HG03439 (cell line): ENCODE measurements at regions not wholly inside any gene's neighbourhood (a gene's known extent, or its start where the extent isn't known, plus 50 kb on each side); places are given as distances from the start of the nearest gene placed in this dataset.

Experiments
- ATAC-seq: cut with Tn5 transposase; IDR thresholded peaks from one replicate; pipeline ENCODE4 v1.9.1; 2021; ENCODE audit warnings: mild to moderate bottlenecking, moderate library complexity; ENCODE audit not compliant: unreplicated experiment

DNA sequence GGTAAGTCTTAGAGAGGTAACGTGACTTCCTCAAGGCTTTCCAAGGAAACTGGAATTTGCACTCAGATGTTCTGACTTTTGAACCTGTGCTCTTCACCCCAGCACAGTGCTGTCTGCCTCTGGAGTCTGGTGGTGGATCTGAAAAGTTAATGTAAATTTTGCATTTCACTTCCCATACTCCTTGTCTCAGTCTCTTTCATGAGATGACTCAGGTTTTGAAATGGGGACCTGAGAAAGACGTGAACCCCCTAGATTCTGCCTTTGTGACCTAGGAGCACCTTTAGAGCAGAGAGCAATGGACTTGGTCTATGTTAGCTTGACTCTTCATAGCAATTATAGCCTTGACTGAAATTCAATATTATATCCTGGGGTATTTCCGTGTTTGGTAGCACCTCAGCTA, 223.0 kb downstream of the QKI start:
- peak; percentile 81 for ATAC-seq

DNA sequence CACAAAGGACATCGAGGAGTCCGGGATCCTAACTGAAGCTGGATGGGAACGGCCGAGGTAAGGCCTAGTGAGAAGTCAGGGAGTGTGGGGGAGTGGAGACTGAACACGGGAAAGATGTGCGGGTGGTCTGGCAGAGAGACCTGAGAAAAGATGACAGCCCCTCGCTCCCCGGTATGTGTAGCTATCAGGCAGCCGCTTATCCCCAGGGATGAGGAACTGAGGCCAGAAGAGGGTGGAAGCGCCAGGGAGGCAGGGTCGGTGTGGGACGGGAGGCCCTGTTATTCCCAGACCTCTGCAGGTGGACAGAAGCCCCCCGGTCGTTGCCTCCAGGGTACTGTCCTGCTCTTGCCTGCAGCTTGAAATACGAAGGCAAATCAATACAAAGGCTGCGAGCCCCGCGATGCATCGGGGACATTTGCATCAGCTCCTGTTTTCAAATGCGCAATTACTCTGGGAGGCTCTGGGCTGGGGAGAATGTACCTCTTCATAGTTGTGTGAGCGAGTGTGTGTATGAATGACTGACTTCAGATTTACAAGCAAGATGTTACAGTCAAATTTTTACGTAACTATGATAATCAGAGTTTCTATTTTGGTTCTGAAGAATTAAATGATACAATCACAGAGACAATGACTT, 221.3 kb downstream of the QKI start:
- no peak for ATAC-seq

DNA sequence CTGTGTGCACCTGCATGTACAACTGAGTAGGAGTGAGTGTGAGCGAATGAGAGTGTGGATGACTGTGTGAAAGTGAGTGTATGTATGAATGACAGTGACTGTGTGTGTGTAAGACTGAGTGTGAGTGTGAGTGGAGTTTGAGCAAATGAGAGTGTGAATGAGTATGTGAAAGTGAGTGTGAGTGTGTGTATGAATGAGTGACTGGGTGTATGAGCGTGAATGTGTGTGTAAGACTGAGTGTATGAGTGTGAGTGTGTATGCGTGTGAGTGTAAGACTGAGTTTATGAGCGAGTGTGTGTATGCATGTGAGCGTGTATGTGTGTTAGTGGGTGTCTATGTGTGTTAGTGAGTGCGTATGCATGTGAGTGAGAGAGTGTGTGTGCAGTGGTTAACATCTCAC, 220.8 kb downstream of the QKI start:
- no peak for ATAC-seq

DNA sequence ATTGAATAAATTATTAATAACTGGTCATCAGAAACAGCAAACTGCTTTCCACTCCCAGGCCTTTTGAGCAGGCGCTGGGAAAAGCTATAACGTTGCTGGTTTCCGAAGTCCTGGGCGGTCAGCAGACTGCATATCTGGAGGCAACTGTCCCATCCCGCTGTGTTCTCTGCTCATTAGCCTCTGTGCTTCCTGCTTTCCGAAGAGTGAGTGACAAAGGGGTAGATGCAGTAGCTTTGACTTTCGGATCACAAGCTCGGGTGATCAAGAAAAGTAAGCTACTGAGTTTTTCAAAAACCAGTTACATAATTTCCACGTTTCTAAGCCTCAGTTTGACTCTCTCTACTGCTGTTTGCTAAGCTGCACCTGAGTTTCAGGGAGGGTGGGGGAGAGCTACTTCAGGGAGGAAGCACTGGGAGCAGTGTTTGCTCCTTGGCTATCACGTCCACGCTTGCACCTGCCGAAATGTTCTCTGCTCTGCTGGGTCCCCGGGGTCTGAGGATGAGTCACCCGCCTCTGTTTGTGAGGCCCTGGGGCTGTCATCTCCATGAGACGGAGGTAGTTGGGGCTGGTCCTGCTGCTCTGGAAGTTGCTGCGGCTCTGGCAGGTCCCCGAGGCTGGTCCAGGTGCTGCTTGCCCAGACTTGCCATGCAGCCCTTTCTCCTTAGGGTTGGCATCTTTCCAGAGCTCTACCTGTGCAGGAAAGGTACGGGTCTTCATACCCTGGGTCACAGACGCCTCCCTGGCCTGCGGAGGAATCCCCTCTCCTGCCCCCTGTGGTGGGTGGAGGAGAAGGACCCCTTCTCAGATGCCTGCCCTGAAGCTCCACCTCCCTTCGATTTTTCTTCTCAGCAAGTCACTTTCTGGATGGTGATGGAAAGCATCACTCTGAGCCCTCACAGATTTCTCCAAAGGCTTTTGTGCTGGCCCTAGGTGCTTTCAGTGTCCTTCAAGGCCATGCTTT, 220.0 kb downstream of the QKI start:
- ATAC-seq, result no peak

DNA sequence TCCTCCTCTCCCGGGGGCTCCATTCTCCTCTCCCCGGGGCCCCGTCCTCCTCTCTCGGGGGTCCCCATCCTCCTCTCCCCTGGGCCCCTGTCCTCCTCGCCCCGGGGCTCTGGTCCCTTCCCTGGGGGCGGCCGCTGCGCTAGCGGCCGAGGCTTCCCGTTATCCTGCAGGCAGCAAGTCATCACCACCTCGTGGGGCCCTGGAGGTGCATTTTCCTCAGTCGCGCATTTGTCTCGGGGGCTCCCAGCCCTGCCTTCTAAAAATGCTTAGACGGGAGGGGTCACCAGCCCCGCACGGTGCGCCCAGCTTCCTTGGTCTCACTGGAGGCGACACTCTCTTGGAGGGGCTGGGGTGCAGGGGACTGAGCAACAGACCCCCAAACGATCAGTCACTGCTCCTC, 216.5 kb downstream of the QKI start:
- ATAC-seq, result no peak

DNA sequence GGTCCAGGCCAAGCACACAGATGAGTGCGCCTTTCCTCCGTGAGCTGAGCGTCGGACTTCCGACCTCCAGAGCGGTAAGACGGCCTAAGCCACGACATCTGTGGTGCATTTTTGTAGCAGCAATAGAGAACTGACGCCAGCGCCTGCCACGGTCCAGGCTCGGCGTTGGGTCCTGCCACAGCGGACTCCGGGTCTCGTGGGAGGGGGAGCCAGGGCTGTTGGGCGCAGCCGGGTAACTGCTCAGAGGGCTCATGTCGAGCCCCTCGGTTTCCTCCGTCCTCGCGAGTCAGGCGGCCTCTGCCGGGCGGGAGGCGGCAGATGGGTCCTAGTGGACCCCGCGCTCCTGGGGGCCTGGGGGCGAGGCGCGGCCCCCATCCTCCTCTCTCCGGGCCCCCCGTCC, 216.1 kb downstream of the QKI start:
- ATAC-seq, result no peak

DNA sequence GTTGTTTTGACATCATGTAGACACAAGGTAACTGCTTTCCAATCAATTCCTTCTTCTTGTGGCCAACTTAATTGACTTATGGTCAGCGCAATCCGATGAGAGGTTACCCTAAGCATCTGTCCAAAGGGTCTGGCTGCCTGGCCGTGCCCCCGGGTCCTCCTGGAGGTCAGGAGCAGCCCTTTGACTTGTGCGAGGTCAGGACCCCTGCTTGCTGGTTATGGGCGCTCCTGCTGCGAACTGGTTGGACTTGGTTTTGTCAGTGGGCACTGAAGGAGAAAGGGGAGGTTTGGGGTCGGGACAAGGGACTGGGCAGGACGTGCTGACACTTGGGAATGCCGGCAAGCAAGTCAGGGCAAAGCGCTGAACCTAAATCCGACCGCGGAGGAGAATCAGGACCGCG, 215.6 kb downstream of the QKI start:
- ATAC-seq, result no peak
